ENCODE measurements at regions not wholly inside any gene's neighbourhood (a gene's known extent, or its start where the extent isn't known, plus 50 kb on each side); places are given as distances from the start of the nearest gene placed in this dataset.

DNA sequence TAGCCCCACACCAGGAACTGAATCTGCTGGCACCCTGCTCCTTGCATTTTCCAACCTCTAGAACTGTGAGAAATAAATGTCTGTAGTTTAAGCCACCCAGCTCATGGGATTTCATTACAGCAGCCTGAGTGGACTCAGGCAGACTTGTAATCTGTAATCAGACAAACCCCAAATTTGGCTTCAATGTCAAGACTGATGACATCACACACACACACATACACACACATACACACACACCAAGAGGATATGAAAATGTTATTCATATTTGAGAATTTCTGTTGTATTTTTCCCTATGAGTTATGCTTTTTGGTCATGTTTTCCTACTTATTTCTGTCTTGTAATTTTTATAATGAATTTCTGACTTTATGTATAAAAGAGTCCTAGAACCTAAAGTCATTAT, 83.8 kb upstream of the GLI2 start:
- TF ChIP-seq EZH2 (IDR thresholded peaks at IDR 0.05; ENCODE audit: borderline replicate concordance, low read length), result no peak
- TF ChIP-seq, protein P1, sequence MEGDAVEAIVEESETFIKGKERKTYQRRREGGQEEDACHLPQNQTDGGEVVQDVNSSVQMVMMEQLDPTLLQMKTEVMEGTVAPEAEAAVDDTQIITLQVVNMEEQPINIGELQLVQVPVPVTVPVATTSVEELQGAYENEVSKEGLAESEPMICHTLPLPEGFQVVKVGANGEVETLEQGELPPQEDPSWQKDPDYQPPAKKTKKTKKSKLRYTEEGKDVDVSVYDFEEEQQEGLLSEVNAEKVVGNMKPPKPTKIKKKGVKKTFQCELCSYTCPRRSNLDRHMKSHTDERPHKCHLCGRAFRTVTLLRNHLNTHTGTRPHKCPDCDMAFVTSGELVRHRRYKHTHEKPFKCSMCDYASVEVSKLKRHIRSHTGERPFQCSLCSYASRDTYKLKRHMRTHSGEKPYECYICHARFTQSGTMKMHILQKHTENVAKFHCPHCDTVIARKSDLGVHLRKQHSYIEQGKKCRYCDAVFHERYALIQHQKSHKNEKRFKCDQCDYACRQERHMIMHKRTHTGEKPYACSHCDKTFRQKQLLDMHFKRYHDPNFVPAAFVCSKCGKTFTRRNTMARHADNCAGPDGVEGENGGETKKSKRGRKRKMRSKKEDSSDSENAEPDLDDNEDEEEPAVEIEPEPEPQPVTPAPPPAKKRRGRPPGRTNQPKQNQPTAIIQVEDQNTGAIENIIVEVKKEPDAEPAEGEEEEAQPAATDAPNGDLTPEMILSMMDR (IDR thresholded peaks at IDR 0.05; ENCODE audit: low read length), result no peak
- Histone ChIP-seq H3K9me3 (ENCODE audit: low read length) (peaks cover 5% of the 10 kb centered on the region; the same call in 1 of the 2 replicates), H3K79me2 (ENCODE audit: insufficient read depth, low read length) (no peaks in the 10 kb centered on the region), H3K36me3 (ENCODE audit: insufficient read depth, low read length) (no peaks in the 10 kb centered on the region), H3K9me2 (ENCODE audit: low read depth, low read length) (no peaks in the 10 kb centered on the region), H3K4me1 (ENCODE audit: insufficient read depth, low read length, severe bottlenecking) (no peaks in the 10 kb centered on the region), H3K4me3 (ENCODE audit: low read depth, low read length, poor library complexity, severe bottlenecking) (no peak overlapping the region), H3K4me2 (ENCODE audit: low read length) (no peak overlapping the region), H4K20me1 (ENCODE audit: insufficient read depth, low read length) (no peaks in the 10 kb centered on the region), H3K27me3 (ENCODE audit: insufficient read depth, low read length) (no peaks in the 10 kb centered on the region), H3K9ac (ENCODE audit: low read length) (no peak overlapping the region), H3K27ac (ENCODE audit: low read depth, low read length, poor library complexity, severe bottlenecking) (no peak overlapping the region), H2AFZ (ENCODE audit: low read length) (no peak overlapping the region), H3F3A (ENCODE audit: insufficient read depth, low read length) (no peaks in the 10 kb centered on the region)

DNA sequence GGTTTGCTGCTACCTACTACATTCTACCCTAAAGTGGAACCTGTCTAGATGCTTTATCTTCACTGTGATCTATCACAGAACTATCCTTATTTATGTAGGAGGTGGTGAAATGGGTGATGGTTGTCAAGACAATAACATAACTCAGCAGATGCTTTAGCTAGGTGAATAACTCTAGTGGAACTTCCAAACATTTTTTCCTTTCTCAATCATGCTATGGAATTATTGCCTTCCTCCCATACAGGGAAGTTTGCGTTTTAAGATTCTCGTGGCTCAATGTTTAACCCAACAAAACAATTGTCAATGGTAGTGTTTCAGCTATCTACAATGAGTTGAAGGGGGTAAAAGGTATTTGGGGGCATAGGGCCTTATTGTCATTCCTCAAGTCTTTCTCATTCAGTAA, 82.6 kb upstream of the GLI2 start:
- Histone ChIP-seq H3K4me2 (ENCODE audit: low read length) (no peak overlapping the region), H3K9me3 (ENCODE audit: low read length) (peaks cover 5% of the 10 kb centered on the region; the same call in 1 of the 2 replicates)
- TF ChIP-seq EZH2 (IDR thresholded peaks at IDR 0.05; ENCODE audit: borderline replicate concordance, low read length), result no peak
- TF ChIP-seq, protein P1 (IDR thresholded peaks at IDR 0.05; ENCODE audit: low read length), result no peak

DNA sequence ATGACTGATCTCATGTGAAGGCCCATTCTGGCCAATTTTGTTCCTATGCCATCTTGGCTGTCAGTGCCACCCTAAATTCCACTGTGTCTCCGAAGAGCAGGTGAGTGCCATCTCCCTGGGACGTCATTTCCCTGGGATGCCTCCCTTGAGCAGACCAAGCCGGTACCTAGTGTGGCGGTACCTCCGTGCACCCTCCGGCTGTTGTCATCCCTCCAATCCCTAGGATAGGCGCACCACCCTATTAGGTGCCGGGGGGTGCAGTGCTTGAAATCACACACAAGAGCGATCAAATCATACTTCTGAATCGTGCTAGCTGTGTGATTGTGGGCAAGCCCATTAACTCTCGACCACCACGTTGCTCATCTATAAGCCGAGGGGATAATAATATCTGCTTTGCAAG, 81.8 kb upstream of the GLI2 start:
- Histone ChIP-seq H3K27ac (ENCODE audit: low read depth, low read length, poor library complexity, severe bottlenecking) (no peak overlapping the region), H3K9me2 (ENCODE audit: low read depth, low read length) (no peaks in the 10 kb centered on the region), H3F3A (ENCODE audit: insufficient read depth, low read length) (no peaks in the 10 kb centered on the region), H3K36me3 (ENCODE audit: insufficient read depth, low read length) (no peaks in the 10 kb centered on the region), H4K20me1 (ENCODE audit: insufficient read depth, low read length) (no peaks in the 10 kb centered on the region), H3K27me3 (ENCODE audit: insufficient read depth, low read length) (no peaks in the 10 kb centered on the region), H3K4me1 (ENCODE audit: insufficient read depth, low read length, severe bottlenecking) (no peaks in the 10 kb centered on the region), H3K9ac (ENCODE audit: low read length) (no peak overlapping the region), H2AFZ (ENCODE audit: low read length) (no peak overlapping the region), H3K79me2 (ENCODE audit: insufficient read depth, low read length) (no peaks in the 10 kb centered on the region), H3K4me3 (ENCODE audit: low read depth, low read length, poor library complexity, severe bottlenecking) (no peak overlapping the region), H3K9me3 (ENCODE audit: low read length) (peaks cover 5% of the 10 kb centered on the region; the same call in 1 of the 2 replicates), H3K4me2 (ENCODE audit: low read length) (no peak overlapping the region)
- no peak for TF ChIP-seq EZH2 (IDR thresholded peaks at IDR 0.05; ENCODE audit: borderline replicate concordance, low read length)
- TF ChIP-seq, protein P1 (IDR thresholded peaks at IDR 0.05; ENCODE audit: low read length), result no peak

More for the DNA sequence above, 82.6 kb upstream of the GLI2 start:
- no peak overlapping the region for H3K9ac ChIP-seq (ENCODE audit: low read length)
- H3K4me3 ChIP-seq (ENCODE audit: low read depth, low read length, poor library complexity, severe bottlenecking), result no peak overlapping the region
- no peaks in the 10 kb centered on the region for H3F3A ChIP-seq (ENCODE audit: insufficient read depth, low read length)
- no peaks in the 10 kb centered on the region for H3K36me3 ChIP-seq (ENCODE audit: insufficient read depth, low read length)
- H3K27ac ChIP-seq (ENCODE audit: low read depth, low read length, poor library complexity, severe bottlenecking), result no peak overlapping the region
- no peaks in the 10 kb centered on the region for H4K20me1 ChIP-seq (ENCODE audit: insufficient read depth, low read length)
- no peaks in the 10 kb centered on the region for H3K4me1 ChIP-seq (ENCODE audit: insufficient read depth, low read length, severe bottlenecking)
- H3K79me2 ChIP-seq (ENCODE audit: insufficient read depth, low read length), result no peaks in the 10 kb centered on the region
- no peaks in the 10 kb centered on the region for H3K9me2 ChIP-seq (ENCODE audit: low read depth, low read length)
- H3K27me3 ChIP-seq (ENCODE audit: insufficient read depth, low read length), result no peaks in the 10 kb centered on the region
- H2AFZ ChIP-seq (ENCODE audit: low read length), result no peak overlapping the region

Measured in OCI-LY1 (cell line).